MM.1S (cell line): ENCODE measurements at regions not wholly inside any gene's neighbourhood (a gene's known extent, or its start where the extent isn't known, plus 50 kb on each side); places are given as distances from the start of the nearest gene placed in this dataset.

Experiments
- DNase-seq: peaks from one replicate; pipeline ENCODE4 v3.0.0-alpha.2; 2015
- H2AFZ ChIP-seq: fragments of 300-600 bp; sonication (generic); 2 replicates; pipeline ENCODE4 v1.6.0; 2016; ENCODE audit warnings: antibody characterized with exemption, low read length
- H3F3A ChIP-seq: fragments of 300-600 bp; sonication (generic); 2 replicates; pipeline ENCODE4 v1.6.1; 2016; ENCODE audit warnings: mild to moderate bottlenecking, antibody characterized with exemption, low read length, moderate library complexity, mixed read lengths; ENCODE audit not compliant: insufficient read depth
- H3K27ac ChIP-seq: fragments of 300-600 bp; sonication (generic); 2 replicates; pipeline ENCODE4 v1.5.1; 2016; ENCODE audit warnings: mild to moderate bottlenecking, low read length
- H3K27me3 ChIP-seq: fragments of 300-600 bp; sonication (generic); replicated peaks from 2 replicates; pipeline ENCODE4 v1.6.0; 2016; ENCODE audit warnings: low read length; ENCODE audit not compliant: insufficient read depth
- H3K36me3 ChIP-seq: fragments of 300-600 bp; sonication (generic); replicated peaks from 2 replicates; pipeline ENCODE4 v1.6.1; 2016; ENCODE audit warnings: mild to moderate bottlenecking, low read length, mixed read lengths; ENCODE audit not compliant: insufficient read depth
- H3K4me1 ChIP-seq: fragments of 300-600 bp; sonication (generic); 2 replicates; pipeline ENCODE4 v1.6.1; 2016; ENCODE audit warnings: low read length, mixed read lengths
- H3K4me2 ChIP-seq: fragments of 300-600 bp; sonication (generic); 2 replicates; pipeline ENCODE4 v1.6.0; 2016; ENCODE audit warnings: low read depth, low read length
- H3K4me3 ChIP-seq: fragments of 300-600 bp; sonication (generic); 2 replicates; pipeline ENCODE4 v1.5.1; 2016; ENCODE audit warnings: low read length, mixed read lengths
- H3K79me2 ChIP-seq: fragments of 300-600 bp; sonication (generic); 2 replicates; pipeline ENCODE4 v1.6.1; 2016; ENCODE audit warnings: mixed run types, low read length, mixed read lengths
- H3K9ac ChIP-seq: fragments of 300-600 bp; sonication (generic); 2 replicates; pipeline ENCODE4 v1.6.1; 2016; ENCODE audit warnings: low read length, mixed read lengths
- H3K9me2 ChIP-seq: fragments of 300-600 bp; sonication (generic); replicated peaks from 2 replicates; pipeline ENCODE4 v1.6.1; 2016; ENCODE audit warnings: mild to moderate bottlenecking, low read length, mixed read lengths; ENCODE audit not compliant: insufficient read depth
- H3K9me3 ChIP-seq: fragments of 300-600 bp; sonication (generic); replicated peaks from 2 replicates; pipeline ENCODE4 v1.6.1; 2016; ENCODE audit warnings: mild to moderate bottlenecking, low read length, mixed read lengths; ENCODE audit not compliant: insufficient read depth
- H4K20me1 ChIP-seq: fragments of 300-600 bp; sonication (generic); 2 replicates; pipeline ENCODE4 v1.6.1; 2016; ENCODE audit warnings: mild to moderate bottlenecking, low read length, moderate library complexity, mixed read lengths; ENCODE audit not compliant: insufficient read depth
- EZH2 ChIP-seq: fragments of 300-600 bp; sonication (generic); optimal IDR thresholded peaks from 2 replicates; pipeline ENCODE3; 2017; ENCODE audit warnings: low read depth, mild to moderate bottlenecking, antibody characterized with exemption, low read length, mixed read lengths
- EZH2phosphoT487 ChIP-seq: fragments of 300-600 bp; sonication (generic); IDR thresholded peaks from 2 replicates; pipeline ENCODE4 v1.6.1; 2018; ENCODE audit warnings: antibody characterized with exemption, low read length
- TF ChIP-seq, protein P1 (sequence below): fragments of 300-600 bp; sonication (generic); IDR thresholded peaks from 2 replicates; pipeline ENCODE4 v1.5.1; 2016; ENCODE audit warnings: antibody characterized with exemption, low read length, mixed read lengths

GRCh38 chr18:78559584-78559983, 420.0 kb upstream of the SALL3 start:
- no peaks in the 10 kb centered on the region for H3K27me3 ChIP-seq
- no peak overlapping the region for H2AFZ ChIP-seq
- TF ChIP-seq EZH2phosphoT487 (no peak), EZH2 (no peak)
- TF ChIP-seq, protein P1, sequence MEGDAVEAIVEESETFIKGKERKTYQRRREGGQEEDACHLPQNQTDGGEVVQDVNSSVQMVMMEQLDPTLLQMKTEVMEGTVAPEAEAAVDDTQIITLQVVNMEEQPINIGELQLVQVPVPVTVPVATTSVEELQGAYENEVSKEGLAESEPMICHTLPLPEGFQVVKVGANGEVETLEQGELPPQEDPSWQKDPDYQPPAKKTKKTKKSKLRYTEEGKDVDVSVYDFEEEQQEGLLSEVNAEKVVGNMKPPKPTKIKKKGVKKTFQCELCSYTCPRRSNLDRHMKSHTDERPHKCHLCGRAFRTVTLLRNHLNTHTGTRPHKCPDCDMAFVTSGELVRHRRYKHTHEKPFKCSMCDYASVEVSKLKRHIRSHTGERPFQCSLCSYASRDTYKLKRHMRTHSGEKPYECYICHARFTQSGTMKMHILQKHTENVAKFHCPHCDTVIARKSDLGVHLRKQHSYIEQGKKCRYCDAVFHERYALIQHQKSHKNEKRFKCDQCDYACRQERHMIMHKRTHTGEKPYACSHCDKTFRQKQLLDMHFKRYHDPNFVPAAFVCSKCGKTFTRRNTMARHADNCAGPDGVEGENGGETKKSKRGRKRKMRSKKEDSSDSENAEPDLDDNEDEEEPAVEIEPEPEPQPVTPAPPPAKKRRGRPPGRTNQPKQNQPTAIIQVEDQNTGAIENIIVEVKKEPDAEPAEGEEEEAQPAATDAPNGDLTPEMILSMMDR, result no peak
- no peak overlapping the region for H3K9ac ChIP-seq
- no peaks in the 10 kb centered on the region for H3K79me2 ChIP-seq
- no peaks in the 10 kb centered on the region for H3K9me2 ChIP-seq
- H3K4me2 ChIP-seq, result no peak overlapping the region
- no peaks in the 10 kb centered on the region for H3K9me3 ChIP-seq
- no peaks in the 10 kb centered on the region for H3F3A ChIP-seq
- DNase-seq, result no peak
- H3K36me3 ChIP-seq, result no peaks in the 10 kb centered on the region
- no peak overlapping the region for H3K4me3 ChIP-seq
- no peaks in the 10 kb centered on the region for H3K4me1 ChIP-seq
- H4K20me1 ChIP-seq, result no peaks in the 10 kb centered on the region
- H3K27ac ChIP-seq, result no peak overlapping the region

DNA sequence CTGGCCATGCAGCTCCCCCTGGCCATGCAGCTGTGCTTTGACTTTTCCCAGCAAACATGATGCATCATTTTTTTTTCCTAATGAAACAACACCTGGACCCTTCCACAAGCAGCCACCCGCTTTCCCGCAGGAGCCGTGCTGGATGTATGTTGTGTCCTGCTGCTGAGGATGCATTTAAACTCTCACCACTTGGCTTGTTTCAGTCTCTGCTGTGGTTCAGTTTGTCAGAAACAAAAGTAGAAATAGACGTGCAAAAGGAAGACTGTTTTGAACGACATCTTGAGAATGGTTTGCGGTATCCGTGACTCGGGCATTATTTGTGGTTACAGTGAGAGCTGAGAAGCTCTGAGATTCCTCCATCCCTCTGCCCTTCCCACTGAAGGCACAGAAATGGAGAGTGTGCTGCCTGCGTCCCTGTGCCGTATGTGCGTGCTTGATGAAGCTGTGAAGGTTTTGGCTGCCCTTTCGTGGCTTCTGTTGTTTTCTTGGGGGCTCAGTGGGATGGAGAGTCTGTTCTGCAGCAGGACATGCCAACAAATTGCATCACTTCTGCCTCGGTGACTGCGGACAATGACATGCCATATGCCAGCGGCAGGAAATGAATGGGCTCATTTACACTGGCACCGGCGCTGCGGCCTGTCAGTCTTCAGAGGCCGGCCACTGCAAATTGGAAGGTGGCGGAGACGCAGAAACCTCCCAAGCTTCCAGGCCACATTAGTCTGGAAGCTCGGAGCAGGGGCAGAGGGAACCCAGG, 417.7 kb upstream of the SALL3 start:
- no peaks in the 10 kb centered on the region for H3K9me2 ChIP-seq
- H3K79me2 ChIP-seq, result no peaks in the 10 kb centered on the region
- no peak overlapping the region for H3K4me3 ChIP-seq
- H3K9ac ChIP-seq, result no peak overlapping the region
- no peaks in the 10 kb centered on the region for H3K36me3 ChIP-seq
- no peaks in the 10 kb centered on the region for H3K9me3 ChIP-seq
- TF ChIP-seq EZH2, result no peak
- TF ChIP-seq EZH2phosphoT487, result no peak
- TF ChIP-seq, protein P1, result no peak
- H3K4me1 ChIP-seq, result no peaks in the 10 kb centered on the region
- no peaks in the 10 kb centered on the region for H4K20me1 ChIP-seq
- H3F3A ChIP-seq, result no peaks in the 10 kb centered on the region
- H3K27me3 ChIP-seq, result no peaks in the 10 kb centered on the region
- H3K27ac ChIP-seq, result no peak overlapping the region
- no peak overlapping the region for H2AFZ ChIP-seq
- no peak for DNase-seq
- H3K4me2 ChIP-seq, result no peak overlapping the region

DNA sequence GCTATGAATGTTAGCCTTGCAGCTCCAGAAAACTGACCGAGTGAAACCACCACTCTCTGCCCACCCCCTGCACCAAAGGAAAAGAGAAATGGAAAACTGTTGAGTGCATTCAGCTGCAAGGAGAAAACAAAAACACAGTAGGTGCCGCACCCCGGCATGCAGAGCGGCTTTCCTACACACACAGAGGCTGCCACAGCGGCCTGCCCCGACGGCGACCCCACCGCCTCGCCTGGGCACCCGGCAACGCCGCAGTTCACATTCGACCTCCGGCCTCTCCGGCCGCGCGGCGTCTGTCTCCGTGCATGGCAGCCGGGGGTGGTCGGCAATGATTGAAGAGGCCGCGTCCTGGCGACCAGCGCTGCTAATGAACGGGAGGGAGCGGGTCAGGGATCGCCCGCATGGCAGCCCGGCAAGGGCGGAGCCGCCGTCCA, 417.1 kb upstream of the SALL3 start:
- no peaks in the 10 kb centered on the region for H3K36me3 ChIP-seq
- H3K27me3 ChIP-seq, result no peaks in the 10 kb centered on the region
- H3K79me2 ChIP-seq, result no peaks in the 10 kb centered on the region
- H3K9me2 ChIP-seq, result no peaks in the 10 kb centered on the region
- H4K20me1 ChIP-seq, result no peaks in the 10 kb centered on the region
- no peaks in the 10 kb centered on the region for H3K4me1 ChIP-seq
- no peak overlapping the region for H3K4me3 ChIP-seq
- H3K9me3 ChIP-seq, result no peaks in the 10 kb centered on the region
- no peak overlapping the region for H2AFZ ChIP-seq
- TF ChIP-seq EZH2 (no peak), EZH2phosphoT487 (no peak)
- TF ChIP-seq, protein P1, result no peak
- no peaks in the 10 kb centered on the region for H3F3A ChIP-seq
- DNase-seq, result no peak
- H3K4me2 ChIP-seq, result no peak overlapping the region
- H3K27ac ChIP-seq, result no peak overlapping the region
- no peak overlapping the region for H3K9ac ChIP-seq
